ENCODE measurements at regions not wholly inside any gene's neighbourhood (a gene's known extent, or its start where the extent isn't known, plus 50 kb on each side); places are given as distances from the start of the nearest gene placed in this dataset.

- TF ChIP-seq CTCF (IDR thresholded peaks at IDR 0.05), result no peak
- Mint-ChIP-seq H3K4me3 (no peak overlapping the region), H3K27me3 (ENCODE audit: low read depth, poor library complexity) (peaks cover 7% of the 10 kb centered on the region), H3K4me1 (no peaks in the 10 kb centered on the region), H3K9me3 (peaks cover 23% of the 10 kb centered on the region), H3K36me3 (ENCODE audit: low read depth) (no peaks in the 10 kb centered on the region), H3K27ac (no peak overlapping the region)
- DNase-seq, result no peak
These were observed 138.0 kb upstream of the BOD1L1 start for GRCh38 chr4:13765539-13765938.

GRCh38 chr4:13766761-13767540, 139.4 kb upstream of the BOD1L1 start:
- Mint-ChIP-seq H3K4me1 (no peaks in the 10 kb centered on the region), H3K27ac (no peak overlapping the region), H3K36me3 (ENCODE audit: low read depth) (no peaks in the 10 kb centered on the region), H3K9me3 (peaks cover 35% of the 10 kb centered on the region), H3K27me3 (ENCODE audit: low read depth, poor library complexity) (peaks cover 9% of the 10 kb centered on the region), H3K4me3 (no peak overlapping the region)
- TF ChIP-seq CTCF (IDR thresholded peaks at IDR 0.05), result no peak
- DNase-seq, result no peak

GRCh38 chr4:13777341-13777740, 149.8 kb upstream of the BOD1L1 start:
- DNase-seq, result no peak
- Mint-ChIP-seq H3K27me3 (ENCODE audit: low read depth, poor library complexity) (peaks cover 5% of the 10 kb centered on the region), H3K4me3 (no peak overlapping the region), H3K9me3 (peaks cover 22% of the 10 kb centered on the region), H3K4me1 (no peaks in the 10 kb centered on the region), H3K27ac (no peak overlapping the region), H3K36me3 (ENCODE audit: low read depth) (no peaks in the 10 kb centered on the region)
- TF ChIP-seq CTCF (IDR thresholded peaks at IDR 0.05), result no peak

GRCh38 chr4:13778367-13778766, 150.8 kb upstream of the BOD1L1 start:
- no peak for DNase-seq

GRCh38 chr4:13782231-13782630, 154.7 kb upstream of the BOD1L1 start:
- Mint-ChIP-seq H3K4me1 (no peaks in the 10 kb centered on the region), H3K9me3 (peaks cover under 1% of the 10 kb centered on the region), H3K4me3 (no peak overlapping the region), H3K27ac (no peak overlapping the region), H3K36me3 (ENCODE audit: low read depth) (no peaks in the 10 kb centered on the region), H3K27me3 (ENCODE audit: low read depth, poor library complexity) (peaks cover 9% of the 10 kb centered on the region)
- no peak for TF ChIP-seq CTCF (IDR thresholded peaks at IDR 0.05)
- DNase-seq, result no peak

More at GRCh38 chr4:13778367-13778766, 150.8 kb upstream of the BOD1L1 start:
- peaks cover 20% of the 10 kb centered on the region for H3K9me3 Mint-ChIP-seq
- TF ChIP-seq CTCF (IDR thresholded peaks at IDR 0.05), result no peak
- no peaks in the 10 kb centered on the region for H3K36me3 Mint-ChIP-seq (ENCODE audit: low read depth)
- no peaks in the 10 kb centered on the region for H3K4me1 Mint-ChIP-seq
- no peak overlapping the region for H3K4me3 Mint-ChIP-seq
- peaks cover 5% of the 10 kb centered on the region for H3K27me3 Mint-ChIP-seq (ENCODE audit: low read depth, poor library complexity)
- H3K27ac Mint-ChIP-seq, result no peak overlapping the region
